ENCODE measurements at regions not wholly inside any gene's neighbourhood (a gene's known extent, or its start where the extent isn't known, plus 50 kb on each side); places are given as distances from the start of the nearest gene placed in this dataset.

GRCh38 chr4:81664079-81664478 is 192.4 kb upstream of the RASGEF1B start:
- no peaks in the 10 kb centered on the region for H3K36me3 Mint-ChIP-seq
- H3K9me3 Mint-ChIP-seq = no peaks in the 10 kb centered on the region
- Histone ChIP-seq H2AFZ (replicated peaks) (no peak overlapping the region), H3K9ac (no peak overlapping the region), H3K4me3 (no peak overlapping the region), H3K4me1 (no peaks in the 10 kb centered on the region), H3K27me3 (no peaks in the 10 kb centered on the region), H3K79me2 (ENCODE audit: low read depth) (no peaks in the 10 kb centered on the region), H3K36me3 (no peaks in the 10 kb centered on the region), H4K20me1 (ENCODE audit: low read depth) (no peaks in the 10 kb centered on the region), H3K4me2 (no peak overlapping the region), H3F3A (ENCODE audit: low read depth) (no peaks in the 10 kb centered on the region), H3K9me3 (ENCODE audit: low read depth) (no peaks in the 10 kb centered on the region), H3K27ac (no peak overlapping the region)
- TF ChIP-seq EZH2 (IDR thresholded peaks at IDR 0.05) = no peak
- no peak for TF ChIP-seq EZH2phosphoT487 (IDR thresholded peaks at IDR 0.05)
- no peak for TF ChIP-seq CTCF (IDR thresholded peaks at IDR 0.05)
- no peaks in the 10 kb centered on the region for H3K4me1 Mint-ChIP-seq
- DNase-seq (ENCODE audit: low spot score) = no peak
- no peak overlapping the region for H3K4me3 Mint-ChIP-seq
- peaks cover 2% of the 10 kb centered on the region for H3K27me3 Mint-ChIP-seq (ENCODE audit: insufficient read depth, low read depth)
- no peak overlapping the region for H3K27ac Mint-ChIP-seq

DNA sequence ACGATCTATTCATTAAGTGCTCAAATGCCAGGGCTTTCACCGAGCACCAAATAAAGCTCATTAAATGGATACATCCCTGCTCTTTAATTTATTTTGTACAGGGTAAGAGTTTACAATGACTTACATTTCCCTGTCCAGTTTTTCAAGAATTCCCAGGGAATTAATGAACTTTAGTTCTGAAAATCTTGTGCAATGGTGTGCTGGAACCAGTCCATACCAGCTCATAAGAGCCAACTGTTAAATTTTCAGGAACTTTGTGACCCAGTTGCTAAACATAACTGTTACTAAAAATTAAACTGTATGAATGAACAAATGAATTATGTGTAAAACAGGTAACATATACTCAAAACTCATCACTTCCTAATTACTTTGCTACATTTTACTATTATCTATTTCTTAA is 191.7 kb upstream of the RASGEF1B start:
- H3K4me2 ChIP-seq = no peak overlapping the region
- Mint-ChIP-seq H3K27me3 (ENCODE audit: insufficient read depth, low read depth) (peaks cover 2% of the 10 kb centered on the region), H3K36me3 (no peaks in the 10 kb centered on the region), H3K9me3 (peaks cover 2% of the 10 kb centered on the region), H3K27ac (no peak overlapping the region), H3K4me1 (no peaks in the 10 kb centered on the region), H3K4me3 (no peak overlapping the region)
- no peaks in the 10 kb centered on the region for H4K20me1 ChIP-seq (ENCODE audit: low read depth)
- TF ChIP-seq EZH2 (IDR thresholded peaks at IDR 0.05) (no peak), EZH2phosphoT487 (IDR thresholded peaks at IDR 0.05) (no peak), CTCF (IDR thresholded peaks at IDR 0.05) (no peak)
- no peak overlapping the region for H2AFZ ChIP-seq (replicated peaks)
- DNase-seq (ENCODE audit: low spot score) = no peak
- no peaks in the 10 kb centered on the region for H3F3A ChIP-seq (ENCODE audit: low read depth)
- H3K36me3 ChIP-seq = no peaks in the 10 kb centered on the region
- no peaks in the 10 kb centered on the region for H3K27me3 ChIP-seq
- H3K4me1 ChIP-seq = no peaks in the 10 kb centered on the region
- no peak overlapping the region for H3K9ac ChIP-seq
- H3K4me3 ChIP-seq = no peak overlapping the region
- no peak overlapping the region for H3K27ac ChIP-seq
- H3K9me3 ChIP-seq (ENCODE audit: low read depth) = no peaks in the 10 kb centered on the region
- no peaks in the 10 kb centered on the region for H3K79me2 ChIP-seq (ENCODE audit: low read depth)

DNA sequence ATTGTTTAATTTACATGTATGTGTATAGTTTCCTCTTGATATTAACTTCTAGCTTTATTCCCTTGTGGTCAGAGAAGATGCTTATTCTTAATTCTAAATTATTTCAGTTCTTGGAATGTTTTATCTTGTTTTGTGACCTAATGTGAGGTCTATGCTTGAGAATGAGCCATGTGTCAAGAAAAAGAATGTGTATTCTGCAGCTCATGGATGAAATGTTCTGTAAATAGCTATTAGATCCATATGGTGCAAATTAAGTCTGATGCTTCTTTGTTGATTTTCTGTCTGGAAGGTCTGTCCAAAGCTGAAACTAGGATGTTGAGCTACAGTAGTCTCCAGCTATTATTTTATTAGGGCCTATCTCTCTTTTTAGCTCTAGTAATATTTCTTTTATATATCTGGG is 187.3 kb upstream of the RASGEF1B start:
- Mint-ChIP-seq H3K27ac (no peak overlapping the region), H3K9me3 (peaks cover 10% of the 10 kb centered on the region), H3K4me1 (no peaks in the 10 kb centered on the region), H3K36me3 (no peaks in the 10 kb centered on the region), H3K4me3 (no peak overlapping the region), H3K27me3 (ENCODE audit: insufficient read depth, low read depth) (no peaks in the 10 kb centered on the region)
- H3K9ac ChIP-seq = no peak overlapping the region
- no peaks in the 10 kb centered on the region for H4K20me1 ChIP-seq (ENCODE audit: low read depth)
- H3F3A ChIP-seq (ENCODE audit: low read depth) = no peaks in the 10 kb centered on the region
- H3K36me3 ChIP-seq = no peaks in the 10 kb centered on the region
- no peak overlapping the region for H2AFZ ChIP-seq (replicated peaks)
- H3K9me3 ChIP-seq (ENCODE audit: low read depth) = no peaks in the 10 kb centered on the region
- no peaks in the 10 kb centered on the region for H3K79me2 ChIP-seq (ENCODE audit: low read depth)
- no peaks in the 10 kb centered on the region for H3K27me3 ChIP-seq
- no peak overlapping the region for H3K4me3 ChIP-seq
- DNase-seq (ENCODE audit: low spot score) = no peak
- H3K27ac ChIP-seq = no peak overlapping the region
- no peak for TF ChIP-seq CTCF (IDR thresholded peaks at IDR 0.05)
- TF ChIP-seq EZH2 (IDR thresholded peaks at IDR 0.05) = no peak
- no peak for TF ChIP-seq EZH2phosphoT487 (IDR thresholded peaks at IDR 0.05)
- no peak overlapping the region for H3K4me2 ChIP-seq
- no peaks in the 10 kb centered on the region for H3K4me1 ChIP-seq

- Histone ChIP-seq H3K4me3 (no peak overlapping the region), H3K4me2 (no peak overlapping the region), H3F3A (ENCODE audit: low read depth) (no peaks in the 10 kb centered on the region), H3K4me1 (peaks cover 7% of the 10 kb centered on the region), H3K9me3 (ENCODE audit: low read depth) (no peaks in the 10 kb centered on the region), H4K20me1 (ENCODE audit: low read depth) (no peaks in the 10 kb centered on the region), H3K27me3 (peaks cover 19% of the 10 kb centered on the region), H3K27ac (no peak overlapping the region), H3K79me2 (ENCODE audit: low read depth) (no peaks in the 10 kb centered on the region), H2AFZ (replicated peaks) (no peak overlapping the region), H3K9ac (no peak overlapping the region), H3K36me3 (no peaks in the 10 kb centered on the region)
- no peaks in the 10 kb centered on the region for H3K27me3 Mint-ChIP-seq (ENCODE audit: insufficient read depth, low read depth)
- no peak for TF ChIP-seq EZH2phosphoT487 (IDR thresholded peaks at IDR 0.05)
- TF ChIP-seq CTCF (IDR thresholded peaks at IDR 0.05) = no peak
- no peak for TF ChIP-seq EZH2 (IDR thresholded peaks at IDR 0.05)
- no peak overlapping the region for H3K27ac Mint-ChIP-seq
- no peaks in the 10 kb centered on the region for H3K36me3 Mint-ChIP-seq
- no peak for DNase-seq (ENCODE audit: low spot score)
- H3K4me3 Mint-ChIP-seq = no peak overlapping the region
- H3K9me3 Mint-ChIP-seq = peaks cover 7% of the 10 kb centered on the region
- H3K4me1 Mint-ChIP-seq = peaks cover 16% of the 10 kb centered on the region
Observed at GRCh38 chr4:81652069-81652478, 180.4 kb upstream of the RASGEF1B start.

Data from neural progenitor cell (in vitro differentiated cells).